Thyroid gland (tissue), 4 donors: ENCODE measurements at regions not wholly inside any gene's neighbourhood (a gene's known extent, or its start where the extent isn't known, plus 50 kb on each side); places are given as distances from the start of the nearest gene placed in this dataset.

ENCODE experiments used
- DNase-seq, 2 donors: peaks; one replicate each; pipeline ENCODE4 v3.0.0-alpha.2; 2019
- H3K27ac ChIP-seq, 3 donors: fragments of 200-600 bp; sonication (generic); 1 replicate in 2 of 3; 2 replicates in 1 of 3; pipeline ENCODE4 v1.5.1; 2016 to 2019; ENCODE audit warnings: mild to moderate bottlenecking in 1 of 3, moderate library complexity in 1 of 3
- H3K27me3 ChIP-seq: fragments of 200-600 bp; sonication (generic); one replicate; pipeline ENCODE4 v1.5.1; 2019
- H3K36me3 ChIP-seq, 2 donors: fragments of 200-600 bp; sonication (generic); one replicate each; pipeline ENCODE4 v1.5.1; 2016 to 2019
- H3K4me1 ChIP-seq, 2 donors: fragments of 200-600 bp; sonication (generic); one replicate each; pipeline ENCODE4 v1.5.1; 2017 to 2019
- H3K4me3 ChIP-seq, 3 donors: fragments of 200-600 bp; sonication (generic); replicated peaks in 1 of 3; 1 replicate in 2 of 3; 2 replicates in 1 of 3; pipeline ENCODE4 v1.5.1; 2016; ENCODE audit warnings: mild to moderate bottlenecking in 1 of 3
- H3K9me3 ChIP-seq: fragments of 200-600 bp; sonication (generic); one replicate; pipeline ENCODE4 v1.5.1; 2017
- CTCF ChIP-seq, 6 experiments: fragments of 200-600 bp in 3 of 6; fragments of 450-650 bp in 3 of 6; sonication (generic) in 3 of 6; IDR thresholded peaks; one replicate each; pipeline ENCODE4 v1.5.1; 2016 to 2019; ENCODE audit warnings: antibody characterized with exemption in 6 of 6, mild to moderate bottlenecking in 2 of 6, inconsistent platforms in 1 of 6, moderate library complexity in 1 of 6
- POLR2A ChIP-seq, 2 donors: fragments of 450-650 bp; IDR thresholded peaks; one replicate each; pipeline ENCODE4 v1.6.1; 2017; ENCODE audit warnings: antibody characterized with exemption in 2 of 2, mild to moderate bottlenecking in 2 of 2, moderate library complexity in 1 of 2
- WGBS, 2 donors: methylation state at CpG; one replicate each; pipeline ENCODE4 v1.1.5; 2017; 5-methylcytosine and 5-hydroxymethylcytosine counted together
- intact Hi-C: fragments of 100-400 bp; cut with DNase I; formaldehyde crosslinking; loops from one replicate; pipeline ENCODE4 v1.15.1; 2023

DNA sequence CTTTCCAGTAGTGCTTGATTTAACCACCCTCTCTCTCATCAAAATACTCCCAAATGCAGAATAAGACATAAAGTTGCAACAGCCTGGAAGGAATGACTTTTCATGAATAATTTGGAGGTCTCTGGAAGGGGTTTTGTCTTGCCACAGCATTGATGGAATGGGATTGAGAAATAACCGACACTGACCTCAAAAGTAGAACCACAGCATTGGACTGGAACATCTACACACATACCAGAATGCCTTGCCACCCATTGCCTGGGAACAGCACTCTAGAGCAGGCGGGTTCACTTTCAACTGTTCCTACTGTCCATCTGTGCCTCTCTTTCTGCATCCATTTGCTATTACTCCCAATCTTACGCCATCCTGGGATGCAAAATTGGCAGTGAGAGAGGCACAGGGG is 149.1 kb upstream of the USP24 start:
- Histone ChIP-seq H3K4me1 (no peaks in the 10 kb centered on the region), H3K4me3 (no peak overlapping the region), H3K27me3 (no peaks in the 10 kb centered on the region), H3K27ac (no peak overlapping the region), H3K9me3 (no peaks in the 10 kb centered on the region), H3K36me3 (no peaks in the 10 kb centered on the region)
- WGBS, 2 donors = 93 to 94% methylated on average over 3 of the region's 3 CpGs
- DNase-seq = no peak
- intact Hi-C loops = no loop called here
- TF ChIP-seq CTCF (IDR thresholded peaks at IDR 0.05) (no peak), POLR2A (IDR thresholded peaks at IDR 0.05) (no peak)

- Histone ChIP-seq H3K36me3 (no peaks in the 10 kb centered on the region), H3K27ac (peak overlapping the region in 1 of 3 donors; percentile 17)
Observed at GRCh38 chr1:55363268-55363667, 148.1 kb upstream of the USP24 start.

DNA sequence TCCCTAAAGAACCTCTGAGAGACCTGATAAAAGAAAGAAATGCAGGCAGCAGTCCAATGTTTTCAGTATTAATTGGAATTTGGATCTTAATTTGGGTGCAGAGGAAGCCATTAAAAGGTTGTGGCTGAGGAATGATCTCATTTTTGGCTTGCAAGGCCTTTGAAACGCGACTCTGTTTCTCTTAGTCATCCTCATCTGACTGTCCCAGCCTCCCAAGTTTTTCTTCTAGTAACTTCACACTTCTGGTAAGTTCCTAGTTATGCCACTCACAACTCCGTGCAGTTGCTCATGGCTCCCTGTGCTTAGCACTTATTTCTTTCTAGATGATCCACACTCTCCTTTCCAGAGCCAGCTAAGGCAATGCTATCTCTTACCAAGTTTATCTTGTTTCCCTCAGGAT is 147.4 kb upstream of the USP24 start:
- Histone ChIP-seq H3K9me3 (no peaks in the 10 kb centered on the region), H3K4me3 (no peak overlapping the region), H3K27me3 (no peaks in the 10 kb centered on the region), H3K4me1 (no peaks in the 10 kb centered on the region), H3K36me3 (no peaks in the 10 kb centered on the region), H3K27ac (peak overlapping the region in 1 of 3 donors; percentile 17)
- DNase-seq = no peak
- TF ChIP-seq CTCF (IDR thresholded peaks at IDR 0.05) = no peak
- TF ChIP-seq POLR2A (IDR thresholded peaks at IDR 0.05) = no peak
- intact Hi-C loops = no loop called here
- 63 to 85% methylated on average over 3 of the region's 3 CpGs for whole genome bisulfite sequencing, 2 donors

More at GRCh38 chr1:55363268-55363667, 148.1 kb upstream of the USP24 start:
- H3K27me3 ChIP-seq = no peaks in the 10 kb centered on the region
- no peaks in the 10 kb centered on the region for H3K4me1 ChIP-seq
- intact Hi-C loops = no loop called here
- H3K9me3 ChIP-seq = no peaks in the 10 kb centered on the region
- TF ChIP-seq POLR2A (IDR thresholded peaks at IDR 0.05) (no peak), CTCF (IDR thresholded peaks at IDR 0.05) (no peak)
- WGBS, 2 donors = 52 to 53% methylated on average over 1 of the region's 1 CpG
- no peak for DNase-seq
- no peak overlapping the region for H3K4me3 ChIP-seq

DNA sequence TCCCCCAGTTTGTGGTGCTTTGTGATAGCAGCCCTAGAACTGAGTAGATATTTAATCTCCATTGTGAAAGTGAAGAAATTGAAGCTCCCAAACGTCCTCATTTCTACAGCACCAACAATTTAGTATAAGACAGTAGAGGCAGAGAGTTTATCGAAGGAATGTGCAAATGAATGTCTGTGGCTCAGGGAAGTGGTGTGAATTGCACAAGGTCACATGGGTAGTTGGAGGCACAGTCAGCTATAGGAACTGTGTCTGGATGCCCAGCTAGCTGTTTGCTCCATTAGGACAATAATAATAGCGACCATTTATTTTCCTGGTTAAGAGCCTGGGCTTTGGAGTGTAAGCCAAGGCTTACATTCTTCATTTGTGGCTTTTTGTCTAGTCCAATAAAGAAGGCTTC is 144.4 kb upstream of the USP24 start:
- H3K4me3 ChIP-seq = no peak overlapping the region
- H3K9me3 ChIP-seq = no peaks in the 10 kb centered on the region
- no peaks in the 10 kb centered on the region for H3K36me3 ChIP-seq
- TF ChIP-seq POLR2A (IDR thresholded peaks at IDR 0.05) (no peak), CTCF (IDR thresholded peaks at IDR 0.05) (no peak)
- no peaks in the 10 kb centered on the region for H3K27me3 ChIP-seq
- 90 to 95% methylated on average over 3 of the region's 3 CpGs for WGBS, 2 donors
- no peak overlapping the region for H3K27ac ChIP-seq
- intact Hi-C loops = no loop called here
- H3K4me1 ChIP-seq = no peaks in the 10 kb centered on the region
- no peak for DNase-seq

- H3K4me3 ChIP-seq = no peak overlapping the region
- TF ChIP-seq POLR2A (IDR thresholded peaks at IDR 0.05) (no peak), CTCF (IDR thresholded peaks at IDR 0.05) (no peak)
- DNase-seq = no peak
- no peak overlapping the region for H3K27ac ChIP-seq
- H3K4me1 ChIP-seq = no peaks in the 10 kb centered on the region
- no peaks in the 10 kb centered on the region for H3K9me3 ChIP-seq
- no peaks in the 10 kb centered on the region for H3K36me3 ChIP-seq
- intact Hi-C loops = no loop called here
- H3K27me3 ChIP-seq = no peaks in the 10 kb centered on the region
Observed at GRCh38 chr1:55358581-55358980, 143.4 kb upstream of the USP24 start.
